ENCODE measurements at regions not wholly inside any gene's neighbourhood (a gene's known extent, or its start where the extent isn't known, plus 50 kb on each side); places are given as distances from the start of the nearest gene placed in this dataset.
"Not testable (repeated sequence)": the region's sequence is repeated elsewhere in the genome, so short reads cannot be mapped to it uniquely, and the experiment has no call there.

- DNase-seq = no peak
These were observed 128.6 kb downstream of the RGPD3 start for GRCh38 chr2:106339609-106340008.

DNA sequence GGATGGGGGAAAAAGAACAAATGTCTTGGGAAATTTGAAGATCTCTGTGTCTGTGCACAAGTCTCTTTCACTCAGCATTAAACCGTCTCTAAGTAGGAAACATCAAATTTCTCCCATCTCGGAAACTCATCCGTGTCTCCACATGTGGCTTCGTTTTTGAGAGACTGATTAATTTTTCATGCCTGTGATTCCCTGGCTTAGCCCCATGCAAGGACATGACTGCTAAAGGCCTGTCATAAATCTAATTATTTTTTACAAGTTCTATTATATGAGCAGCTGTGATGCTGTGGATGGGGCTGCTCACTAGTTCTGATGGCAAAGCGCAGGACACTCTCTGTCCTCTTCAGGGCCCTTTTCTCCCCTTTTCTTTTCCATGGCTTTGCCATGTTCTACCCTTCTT lies 129.1 kb downstream of the RGPD3 start:
- no peak for DNase-seq

DNA sequence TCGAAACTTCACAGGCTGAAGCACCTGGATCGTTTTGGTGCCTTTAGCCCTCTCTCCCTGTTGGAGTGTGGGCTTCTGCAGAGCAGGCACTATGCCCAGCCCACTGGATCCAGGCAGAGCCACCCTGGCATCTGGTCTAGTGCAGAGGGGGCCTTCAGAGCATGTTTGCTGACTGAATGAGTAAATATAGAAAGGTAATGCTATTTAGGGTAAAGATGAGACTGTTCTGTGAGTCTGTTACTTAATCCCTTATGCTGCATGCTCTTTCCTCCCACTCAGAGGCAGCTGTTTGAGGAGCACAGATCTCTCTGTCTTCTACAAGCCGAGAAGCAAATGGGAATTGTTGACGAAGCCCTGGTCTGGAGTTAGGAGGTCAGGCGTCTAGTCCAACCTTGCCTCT lies 130.2 kb downstream of the RGPD3 start:
- DNase-seq = no peak

- no peak for DNase-seq
These were observed 131.5 kb downstream of the RGPD3 start for GRCh38 chr2:106336737-106337136.

DNA sequence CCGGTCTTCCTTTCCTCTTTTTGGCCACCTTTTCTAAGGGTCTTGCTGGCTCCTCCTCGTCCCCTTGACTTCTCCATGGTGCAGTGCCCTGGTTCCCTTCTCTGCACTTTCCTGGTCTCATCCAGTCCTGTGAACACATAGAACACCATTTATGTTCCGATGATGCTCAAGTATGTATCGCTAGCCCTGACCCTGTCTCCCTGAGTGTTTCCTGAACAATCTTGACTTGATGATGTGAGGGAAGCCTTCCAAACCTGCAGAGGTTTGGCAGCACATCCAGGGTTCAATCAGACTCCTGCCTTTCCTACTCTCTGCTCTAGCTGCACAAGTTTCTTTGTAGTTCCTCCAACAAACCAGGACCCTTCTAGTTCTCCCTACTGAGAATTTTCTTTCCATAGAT lies 132.1 kb downstream of the RGPD3 start:
- DNase-seq = no peak

DNA sequence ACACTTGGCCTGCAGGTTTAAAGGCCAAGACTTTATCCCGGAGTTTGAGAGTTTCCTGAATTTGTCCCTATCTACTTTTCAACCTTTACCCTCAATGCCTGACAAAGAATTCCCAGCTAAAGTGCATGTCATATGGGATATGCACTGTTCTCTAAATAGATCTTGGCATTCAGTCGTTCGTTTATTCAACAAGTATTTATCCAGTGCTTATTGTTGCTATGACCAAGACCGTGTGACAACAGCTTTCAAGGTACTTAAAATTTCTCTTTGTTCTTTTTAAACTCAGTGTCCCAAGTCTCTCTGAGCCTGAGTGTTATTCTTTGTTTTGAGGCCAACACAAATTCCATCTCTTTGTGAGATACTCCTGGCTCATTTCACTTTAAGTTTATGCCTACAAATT lies 133.4 kb downstream of the RGPD3 start:
- no peak for DNase-seq

GRCh38 chr2:106333253-106333873 lies 134.8 kb downstream of the RGPD3 start:
- not testable (repeated sequence) for DNase-seq

GRCh38 chr2:106332054-106332453 lies 136.2 kb downstream of the RGPD3 start:
- DNase-seq = no peak

DNA sequence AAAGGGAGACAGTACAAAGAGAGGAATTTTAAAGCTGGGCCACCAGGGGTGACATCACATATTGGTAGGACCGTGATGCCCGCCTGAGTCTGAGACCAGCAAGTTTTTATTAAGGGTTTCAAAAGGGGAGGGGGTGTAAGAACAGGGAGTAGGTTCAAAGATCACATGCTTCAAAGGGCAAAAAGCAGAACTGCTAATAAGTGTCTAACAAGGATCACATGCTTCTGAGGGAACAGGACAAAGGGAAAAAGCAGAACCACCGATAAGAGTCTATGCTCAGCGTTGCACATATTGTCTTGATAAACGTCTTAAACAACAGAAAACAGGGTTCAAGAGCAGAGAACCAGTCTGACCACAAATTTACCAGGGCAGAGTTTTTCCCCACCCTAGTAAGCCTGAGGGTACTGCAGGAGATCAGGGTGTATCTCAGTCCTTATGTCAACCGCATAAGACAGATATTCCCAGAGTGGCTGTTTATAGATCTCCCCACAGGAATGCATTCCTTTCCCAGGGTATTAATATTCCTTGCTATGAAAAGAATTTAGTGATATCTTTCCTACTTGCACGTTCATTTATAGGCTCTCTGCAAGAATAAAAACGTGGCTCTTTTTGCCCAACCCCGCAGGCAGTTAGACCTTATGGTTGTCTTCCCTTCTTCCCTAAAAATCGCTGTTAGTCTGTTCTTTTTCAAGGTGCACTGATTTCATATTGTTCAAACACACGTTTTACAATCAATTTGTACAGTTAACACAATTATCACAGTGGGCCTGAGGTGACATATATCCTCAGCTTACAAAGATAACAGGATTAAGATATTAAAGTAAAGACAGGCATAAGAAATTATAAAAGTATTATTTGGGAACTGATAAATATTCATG lies 136.5 kb upstream of the UXS1 start:
- not testable (repeated sequence) for DNase-seq

DNA sequence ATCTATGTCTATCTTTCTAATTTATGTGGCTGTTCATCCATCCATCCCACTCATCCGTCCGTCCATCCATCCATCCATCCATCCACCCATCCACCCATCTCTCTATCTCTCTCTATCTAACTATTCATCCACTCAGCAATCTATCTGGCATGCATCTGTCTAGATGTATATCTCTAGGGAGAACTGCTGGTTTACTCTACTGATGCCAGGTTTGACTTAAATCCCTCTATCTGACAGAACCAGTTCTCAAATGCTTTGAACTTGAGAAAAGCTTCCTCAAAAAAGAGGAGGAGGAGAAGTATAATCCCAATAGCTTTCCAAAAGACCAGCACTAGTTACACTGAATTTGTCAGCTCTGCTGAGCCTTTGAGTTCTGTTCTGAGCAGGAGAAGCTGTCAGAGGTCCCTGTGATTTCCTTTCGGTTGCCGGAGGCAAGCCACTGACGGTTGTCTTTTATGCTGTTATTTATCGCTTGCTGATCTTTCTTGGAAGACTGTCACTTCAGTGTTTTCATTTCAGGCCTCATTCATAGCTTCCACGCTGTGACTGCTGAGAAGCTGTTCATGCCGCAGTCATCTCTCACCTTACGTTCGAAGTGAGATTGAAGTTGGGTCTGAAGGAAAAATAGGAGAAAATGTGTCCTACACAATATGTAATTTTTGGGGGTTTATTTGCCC lies 129.4 kb upstream of the UXS1 start:
- DNase-seq = no peak

DNA sequence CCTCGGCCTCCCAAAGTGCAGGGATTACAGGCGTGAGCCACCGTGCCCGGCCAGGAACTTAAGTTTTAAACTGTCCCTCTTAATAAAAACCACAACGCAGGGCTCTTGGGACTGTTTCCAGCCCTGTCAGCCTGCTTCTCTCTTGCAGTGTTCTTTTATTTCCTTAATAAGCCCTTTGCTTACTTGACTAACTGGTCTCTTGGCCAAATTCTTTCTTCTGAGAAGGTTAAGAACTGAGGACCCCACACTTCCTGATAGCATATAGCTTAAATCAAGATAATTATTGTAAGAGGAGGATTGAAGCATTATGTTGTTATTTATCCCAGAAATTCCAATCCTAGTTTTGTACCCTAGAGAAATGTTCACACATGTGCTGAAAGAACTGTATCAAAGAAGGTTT lies 128.2 kb upstream of the UXS1 start:
- peak; percentile 78 for DNase-seq

DNA sequence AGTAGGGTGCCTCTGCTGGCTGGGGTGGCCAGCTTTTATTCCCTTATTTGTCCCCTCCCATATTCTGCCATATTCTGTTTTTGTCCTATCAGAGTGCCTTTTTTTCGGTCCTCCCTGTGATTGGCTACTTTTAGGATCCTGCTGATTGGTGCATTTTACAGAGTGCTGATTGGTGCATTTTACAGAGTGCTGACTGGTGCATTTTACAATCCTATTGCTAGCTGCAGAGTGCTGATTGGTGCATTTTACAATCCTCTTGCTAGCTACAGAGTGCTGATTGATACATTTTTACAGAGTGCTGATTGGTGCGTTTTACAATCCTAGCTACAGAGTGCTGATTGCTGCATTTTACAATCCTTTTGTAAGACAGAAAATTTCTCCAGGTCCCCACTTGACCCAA lies 126.3 kb upstream of the UXS1 start:
- DNase-seq = not testable (repeated sequence)

GRCh38 chr2:106316915-106317314 lies 122.8 kb upstream of the UXS1 start:
- no peak for DNase-seq

- no peak for DNase-seq
These were observed 120.3 kb upstream of the UXS1 start for GRCh38 chr2:106314444-106314843.

DNA sequence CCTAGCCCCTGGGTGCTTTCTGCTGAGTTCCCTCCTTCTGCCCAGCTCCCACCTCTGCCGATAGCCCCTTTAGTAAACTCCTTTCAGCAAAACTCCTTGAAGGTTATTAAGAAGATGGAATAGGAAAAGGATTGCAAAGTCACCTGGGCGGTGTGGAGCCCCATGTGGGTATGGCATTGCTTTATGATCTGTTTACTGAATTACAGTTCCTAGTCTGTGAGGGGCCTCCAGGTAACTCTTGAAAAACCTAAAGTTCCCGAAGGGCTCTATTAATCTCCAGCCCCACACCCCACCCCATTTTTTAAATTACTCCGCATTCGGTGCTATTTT lies 116.9 kb upstream of the UXS1 start:
- no peak for DNase-seq

- DNase-seq = no peak
These were observed 113.8 kb upstream of the UXS1 start for GRCh38 chr2:106307860-106308259.

- DNase-seq = no peak
These were observed 112.3 kb upstream of the UXS1 start for GRCh38 chr2:106306387-106306786.

DNA sequence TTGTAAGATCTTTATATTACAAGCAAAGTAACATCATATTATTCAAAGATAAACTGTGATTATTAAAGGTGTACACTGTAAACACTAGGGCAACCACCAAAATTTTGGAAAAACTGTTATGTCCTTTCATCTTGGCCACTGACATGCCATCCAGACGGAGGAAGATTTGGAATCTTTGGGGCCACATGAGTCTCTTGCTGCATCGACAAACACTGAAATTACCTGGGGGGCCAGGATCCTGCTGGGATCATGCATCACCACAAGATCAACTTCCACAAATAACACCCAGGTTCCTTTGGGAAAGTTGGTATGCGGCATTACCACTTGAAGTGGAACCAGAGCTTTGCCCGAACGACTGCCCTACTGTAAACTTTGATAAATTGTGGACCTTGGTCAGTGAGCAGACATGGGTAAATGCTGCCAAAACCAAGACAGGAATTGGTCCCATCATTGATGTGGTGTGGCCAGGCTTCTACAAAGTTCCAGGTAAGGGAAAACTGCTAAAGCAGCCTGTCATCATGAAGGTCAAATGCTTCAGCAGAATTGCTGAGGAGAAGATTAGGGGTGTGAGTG lies 110.6 kb upstream of the UXS1 start:
- no peak for DNase-seq

GRCh38 chr2:106299696-106300095 lies 105.6 kb upstream of the UXS1 start:
- DNase-seq = no peak

GRCh38 chr2:106296182-106296815 lies 102.2 kb upstream of the UXS1 start:
- DNase-seq = no peak

- no peak for DNase-seq
These were observed 100.1 kb upstream of the UXS1 start for GRCh38 chr2:106294182-106294581.

DNA sequence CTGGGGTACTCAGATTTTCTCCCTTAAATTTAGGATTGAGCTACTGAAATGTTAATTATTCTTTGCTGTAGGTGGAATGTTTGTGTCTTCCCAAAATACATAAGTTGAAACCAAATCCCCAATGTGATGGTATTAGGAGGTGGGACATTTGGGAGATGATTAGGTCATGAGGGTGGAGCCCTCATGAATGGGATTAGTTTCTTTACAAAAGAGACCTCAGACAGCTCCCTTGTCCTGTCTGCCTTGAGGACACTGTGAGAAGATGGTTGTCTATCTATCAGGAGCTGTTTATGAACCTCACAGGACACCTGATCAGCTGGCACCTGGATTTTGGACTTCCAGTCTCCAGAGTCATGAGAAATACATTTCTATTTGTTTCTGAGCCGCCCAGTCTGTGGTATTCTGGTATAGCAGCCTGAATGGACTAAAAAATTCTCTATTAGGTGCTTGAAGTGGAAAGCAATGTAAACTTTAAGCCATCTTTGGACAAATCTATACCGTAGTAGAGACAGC lies 99.2 kb upstream of the UXS1 start:
- DNase-seq = no peak
